ENCODE measurements at regions not wholly inside any gene's neighbourhood (a gene's known extent, or its start where the extent isn't known, plus 50 kb on each side); places are given as distances from the start of the nearest gene placed in this dataset.

DNA sequence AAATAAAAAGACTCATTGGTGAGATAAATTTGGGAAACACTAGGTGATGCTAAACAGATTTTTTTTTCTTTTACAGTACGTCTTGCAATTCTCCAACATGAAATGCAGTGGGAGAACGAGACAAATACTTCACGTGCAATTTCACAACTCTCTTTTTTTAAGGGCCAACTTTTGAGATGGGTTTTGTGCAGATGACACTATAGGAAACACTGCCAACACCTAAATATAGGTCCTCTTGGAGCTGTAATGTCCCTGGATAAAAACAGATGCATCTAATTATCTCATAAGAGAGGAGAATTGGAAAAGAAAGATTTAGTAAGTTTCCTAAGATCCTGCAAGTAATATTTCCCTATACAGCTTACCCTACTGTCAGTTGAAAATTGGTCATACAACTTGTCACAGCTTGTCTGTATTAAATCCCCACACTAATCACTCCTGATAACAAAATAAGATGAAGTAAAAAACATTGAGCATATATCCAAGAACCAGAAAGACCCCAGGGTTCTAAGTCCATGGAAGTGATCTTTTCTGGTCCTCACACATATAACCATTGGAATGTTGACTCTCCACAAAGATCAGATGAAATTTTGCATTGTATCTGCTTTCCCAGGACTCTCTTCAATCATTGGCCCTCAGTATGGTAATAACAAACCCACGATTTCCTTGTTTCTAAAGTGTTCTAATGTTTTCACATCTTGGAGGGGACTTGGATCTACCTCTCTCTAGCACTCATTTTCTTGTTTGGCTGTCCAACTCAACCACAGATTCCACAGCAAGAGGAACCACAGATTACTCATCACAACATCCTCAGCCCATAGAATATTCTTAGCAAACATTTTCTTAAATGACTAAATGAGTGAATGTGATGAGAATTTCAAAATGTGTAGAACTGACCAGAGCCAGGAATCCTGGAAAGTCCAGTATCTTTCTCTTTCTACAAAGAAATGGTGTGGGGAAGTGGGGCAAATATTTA lies 769.4 kb upstream of the USP15 start:
- DNase-seq (ENCODE audit: low spot score) = no peak

DNA sequence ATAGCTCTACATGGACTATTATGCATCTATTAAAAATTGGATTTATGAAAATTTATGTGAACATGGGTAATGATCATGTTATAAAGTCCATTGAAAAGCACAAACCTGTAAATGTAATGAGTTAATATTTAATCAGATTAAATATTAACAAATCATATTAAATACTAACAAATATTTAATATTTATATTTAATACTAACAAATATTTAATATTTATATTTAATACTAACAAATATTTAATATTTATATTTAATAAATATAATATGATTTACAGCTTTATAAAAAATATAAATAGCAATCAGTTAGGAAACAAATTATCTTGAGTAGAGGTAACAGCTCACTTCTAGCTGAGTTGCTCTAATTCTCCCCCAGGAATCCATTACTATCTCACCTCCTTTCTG lies 758.0 kb upstream of the USP15 start:
- no peak for DNase-seq (ENCODE audit: low spot score)

DNA sequence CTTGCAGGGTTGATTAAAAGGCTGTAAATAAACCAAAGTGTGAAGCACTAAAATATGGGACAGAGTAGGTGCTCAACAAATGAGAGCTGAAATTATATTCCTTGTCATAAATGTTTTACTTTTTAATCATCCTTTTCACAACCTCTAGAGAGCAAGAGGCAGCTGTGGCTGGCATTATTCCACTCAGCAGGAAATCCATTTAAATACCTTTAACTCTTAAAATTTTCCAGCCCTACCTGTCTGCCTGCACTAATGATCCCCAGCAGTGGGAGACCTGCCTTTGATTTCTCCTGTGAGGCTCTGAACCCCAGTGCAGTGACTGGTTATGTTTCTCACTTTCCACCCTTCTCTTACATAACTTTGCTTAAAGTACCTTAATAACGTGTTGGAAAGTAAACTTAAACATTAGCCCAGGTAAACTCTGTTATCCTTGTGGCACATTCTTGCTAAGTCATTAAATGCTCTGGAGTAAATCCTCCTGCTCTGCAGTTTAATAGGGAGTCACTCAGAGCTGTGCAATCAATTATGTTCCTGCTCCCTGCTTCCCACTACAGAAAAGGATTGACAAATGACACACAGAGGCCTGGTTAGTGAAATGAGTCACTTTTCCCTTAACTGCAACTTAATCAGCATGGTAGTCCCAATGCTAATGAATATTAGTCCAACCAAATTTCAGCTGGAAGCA lies 755.7 kb upstream of the USP15 start:
- no peak for DNase-seq (ENCODE audit: low spot score)

DNA sequence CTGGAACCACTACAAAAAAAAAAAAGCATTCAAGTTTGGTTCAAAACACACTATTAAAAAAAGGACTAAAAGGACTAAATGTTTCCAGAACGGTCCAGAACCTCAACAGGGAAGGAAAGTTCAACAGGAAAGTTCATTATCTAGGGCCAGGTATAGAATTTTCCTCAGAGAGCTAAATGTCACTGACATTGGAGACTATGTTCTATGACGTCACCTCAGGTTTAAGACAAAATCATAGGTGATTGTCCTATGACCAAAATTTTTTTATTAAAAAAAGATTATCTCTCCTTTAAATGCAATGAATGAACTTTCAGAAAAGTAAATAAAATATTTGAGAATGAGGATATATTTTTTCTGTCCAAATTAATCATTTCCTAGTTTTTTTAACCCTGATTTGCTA lies 746.7 kb upstream of the USP15 start:
- no peak for DNase-seq (ENCODE audit: low spot score)

DNA sequence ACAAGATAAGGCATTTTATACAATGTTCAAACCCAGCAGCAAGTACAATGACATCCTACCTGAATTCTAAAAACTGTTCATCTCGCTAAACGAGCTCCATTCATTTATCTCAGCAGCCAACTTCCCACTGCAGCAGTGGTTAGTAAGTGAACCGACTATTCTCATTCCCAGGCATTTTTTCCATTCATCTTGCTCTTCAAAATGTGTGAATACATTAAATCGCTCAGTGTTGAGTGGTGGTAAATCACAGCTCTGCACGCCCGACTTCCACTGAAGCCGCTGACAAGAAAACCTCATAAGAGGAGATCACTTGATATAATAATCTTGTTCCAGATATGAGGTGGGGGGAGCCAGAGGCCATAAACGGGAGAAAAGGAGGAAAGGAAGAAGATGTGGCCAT lies 746.2 kb upstream of the USP15 start:
- DNase-seq (ENCODE audit: low spot score) = no peak

DNA sequence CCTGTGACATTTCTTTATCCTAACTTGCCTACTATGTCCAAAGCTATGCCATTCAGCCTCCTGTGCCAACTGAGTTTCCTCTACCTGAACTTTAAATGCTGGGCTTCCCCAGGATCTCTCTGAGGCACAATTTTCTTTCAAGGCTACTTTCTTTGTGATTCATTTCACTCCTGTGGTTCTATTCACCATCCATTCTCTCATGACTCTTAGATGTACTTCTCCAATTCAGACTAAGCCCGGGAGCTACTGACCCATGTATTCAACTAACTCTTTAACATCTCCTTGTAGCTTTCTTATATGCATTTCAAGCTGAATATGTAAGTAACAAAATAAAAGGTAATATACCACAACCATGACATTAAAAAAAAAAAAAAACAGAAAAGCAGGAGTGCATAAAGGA lies 738.9 kb upstream of the USP15 start:
- DNase-seq (ENCODE audit: low spot score) = no peak

DNA sequence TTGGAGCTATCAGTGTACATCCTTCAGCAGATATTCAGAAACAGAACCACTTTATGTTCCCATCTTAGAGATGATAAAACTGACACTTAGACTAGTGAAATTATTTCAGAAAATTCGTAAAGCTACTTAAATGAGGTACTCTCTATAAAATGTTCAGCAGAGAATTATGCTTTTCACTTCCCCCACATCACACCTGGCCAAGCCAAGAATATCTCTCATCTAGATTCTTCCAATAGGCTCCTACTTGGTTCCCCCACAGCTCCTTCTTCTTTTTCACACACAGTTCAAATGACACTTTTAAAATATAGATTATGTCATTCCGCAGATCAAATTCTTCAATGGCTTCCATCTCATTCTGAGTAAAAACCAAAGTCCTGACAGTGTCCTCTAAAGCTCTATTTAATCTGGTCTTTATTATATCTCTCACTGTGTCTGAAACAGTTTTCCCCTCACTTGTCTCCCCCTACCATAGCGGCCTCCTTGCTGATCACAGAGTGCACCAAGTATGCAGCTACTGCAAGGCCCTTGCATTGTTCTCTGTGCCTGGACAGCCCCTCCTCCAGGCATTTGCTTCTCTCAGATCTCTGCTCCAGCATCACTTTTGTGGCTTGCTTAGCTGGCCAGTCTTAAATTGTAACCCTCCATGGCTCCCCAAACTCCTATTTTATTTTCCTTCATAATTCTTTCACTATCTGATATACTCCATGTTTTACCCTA lies 736.8 kb upstream of the USP15 start:
- DNase-seq (ENCODE audit: low spot score) = no peak

DNA sequence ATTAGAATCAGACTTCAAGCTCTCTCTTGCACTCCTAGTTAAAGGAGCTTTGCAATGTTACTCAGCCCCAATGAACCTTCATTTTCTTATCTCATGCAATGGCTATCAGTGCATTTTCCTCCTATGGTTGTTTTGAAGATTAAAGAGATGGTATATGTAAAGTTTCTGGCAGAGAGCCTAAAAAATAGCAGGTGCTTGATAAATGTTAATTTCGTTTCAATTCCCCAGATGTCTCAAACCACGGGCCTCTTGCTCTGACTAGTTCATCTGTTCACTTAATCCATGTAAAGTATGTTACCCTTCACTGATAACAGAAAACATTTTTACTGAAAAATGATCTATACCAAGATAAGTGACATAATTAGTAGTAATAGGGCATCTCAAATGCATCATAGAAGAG lies 735.4 kb upstream of the USP15 start:
- DNase-seq (ENCODE audit: low spot score) = no peak

DNA sequence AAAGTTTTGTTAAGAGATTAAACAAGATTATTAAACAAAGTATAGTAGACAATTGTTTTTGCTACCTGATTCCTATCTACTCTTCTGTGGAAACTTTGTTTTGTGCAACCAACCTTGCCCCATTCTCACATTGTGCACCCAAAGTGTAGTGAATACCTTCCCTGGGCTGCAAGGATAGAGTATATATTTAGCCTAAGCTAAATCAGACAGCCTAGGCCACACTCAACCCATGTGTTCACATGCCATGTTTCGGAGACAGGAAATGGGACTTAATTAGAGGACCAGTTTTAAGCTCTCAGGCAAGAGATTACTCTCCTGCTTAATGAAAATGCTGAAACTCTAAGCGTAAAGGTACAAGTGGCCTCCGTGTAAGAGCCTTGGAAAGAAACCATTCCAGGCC lies 734.9 kb upstream of the USP15 start:
- no peak for DNase-seq (ENCODE audit: low spot score)

DNA sequence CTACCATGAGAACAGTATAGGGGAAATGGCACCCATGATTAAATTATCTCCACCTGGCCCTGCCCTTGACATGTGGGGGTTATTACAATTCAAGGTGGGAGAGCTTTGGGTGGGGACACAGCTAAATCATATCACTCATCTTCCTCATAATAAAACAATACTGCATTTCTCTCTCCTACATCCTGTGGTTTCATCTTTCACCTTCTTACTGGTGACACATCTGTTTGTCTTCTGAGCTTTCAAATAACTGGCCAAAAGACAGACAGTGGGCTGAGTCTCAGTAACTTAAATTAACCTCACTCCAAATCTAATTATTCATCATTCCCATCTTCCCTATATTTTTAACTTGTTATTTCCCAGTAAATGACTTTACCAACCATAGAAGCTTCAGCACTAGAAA lies 729.7 kb upstream of the USP15 start:
- DNase-seq (ENCODE audit: low spot score) = no peak

DNA sequence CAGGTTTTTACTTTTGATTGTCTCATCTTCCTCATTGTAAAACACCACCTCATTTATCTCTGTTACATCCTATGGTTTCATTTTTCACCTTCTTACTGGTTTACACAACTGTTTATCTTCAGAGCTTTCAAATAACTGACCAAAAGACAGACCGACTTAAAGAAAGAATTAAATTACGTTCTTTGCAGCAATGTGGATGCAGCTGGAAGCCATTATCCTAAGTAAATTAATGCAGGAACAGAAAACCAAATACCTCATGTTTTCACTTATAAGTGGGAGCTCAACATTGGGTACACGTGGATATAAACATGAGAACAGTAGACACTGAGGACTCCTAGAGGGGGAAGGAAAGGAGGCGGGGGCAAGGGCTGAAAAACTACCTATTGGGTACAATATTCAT lies 729.0 kb upstream of the USP15 start:
- DNase-seq (ENCODE audit: low spot score) = no peak

DNA sequence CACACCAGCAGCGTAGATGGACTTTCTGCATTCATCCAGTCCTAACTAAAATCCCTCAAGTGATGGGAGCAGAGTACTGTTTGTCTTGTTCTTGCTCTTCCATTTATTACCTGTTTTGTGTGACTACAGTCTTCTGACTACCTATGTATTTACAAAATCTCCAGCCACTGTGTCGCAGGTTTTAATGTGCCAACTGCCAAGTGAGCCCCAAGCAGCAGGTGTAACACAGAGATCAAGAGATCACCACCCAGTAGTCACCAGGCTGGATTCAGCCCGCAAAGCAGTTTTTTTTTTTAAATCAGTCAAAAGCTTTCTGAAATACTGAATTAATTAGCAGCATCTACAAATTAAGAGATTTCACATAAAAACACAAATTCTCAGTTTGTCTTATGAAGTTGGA lies 724.1 kb upstream of the USP15 start:
- DNase-seq (ENCODE audit: low spot score) = no peak

DNA sequence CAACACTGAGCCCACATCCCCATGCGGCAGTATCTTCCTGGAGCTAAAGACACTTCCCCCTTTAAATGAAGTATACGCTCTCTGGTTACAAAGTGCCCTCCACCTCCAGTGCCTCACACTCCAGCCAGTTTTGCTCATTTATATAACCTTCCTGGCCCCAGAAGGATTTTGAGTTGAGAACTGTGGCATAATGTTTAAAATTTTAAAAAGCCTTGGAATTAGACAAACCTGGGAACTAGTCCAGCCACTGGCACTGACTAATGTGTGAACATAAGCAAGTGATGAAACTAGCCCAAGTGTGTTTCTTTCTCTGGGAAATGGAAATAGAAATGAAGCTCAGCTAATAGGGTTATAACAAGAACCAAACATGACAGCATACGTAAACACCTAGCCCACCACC lies 723.7 kb upstream of the USP15 start:
- DNase-seq (ENCODE audit: low spot score) = no peak

DNA sequence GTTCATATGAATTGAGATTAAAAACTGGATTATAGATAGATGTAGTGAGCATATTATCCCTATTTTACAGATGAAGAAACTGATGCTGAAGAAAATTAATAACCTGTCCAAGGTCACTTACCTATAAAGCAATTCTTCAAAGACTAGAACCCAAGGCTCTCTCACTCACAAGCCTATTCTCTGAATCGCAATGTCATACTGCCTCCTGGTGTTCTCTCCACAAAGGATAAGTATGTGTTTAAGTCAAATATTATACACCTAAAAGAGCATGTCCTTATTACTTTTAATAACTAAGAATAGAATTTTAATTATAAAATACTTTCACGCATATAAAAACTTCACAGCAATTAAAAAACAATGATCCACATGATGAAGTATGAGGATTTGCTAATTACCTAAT lies 721.3 kb upstream of the USP15 start:
- no peak for DNase-seq (ENCODE audit: low spot score)

DNA sequence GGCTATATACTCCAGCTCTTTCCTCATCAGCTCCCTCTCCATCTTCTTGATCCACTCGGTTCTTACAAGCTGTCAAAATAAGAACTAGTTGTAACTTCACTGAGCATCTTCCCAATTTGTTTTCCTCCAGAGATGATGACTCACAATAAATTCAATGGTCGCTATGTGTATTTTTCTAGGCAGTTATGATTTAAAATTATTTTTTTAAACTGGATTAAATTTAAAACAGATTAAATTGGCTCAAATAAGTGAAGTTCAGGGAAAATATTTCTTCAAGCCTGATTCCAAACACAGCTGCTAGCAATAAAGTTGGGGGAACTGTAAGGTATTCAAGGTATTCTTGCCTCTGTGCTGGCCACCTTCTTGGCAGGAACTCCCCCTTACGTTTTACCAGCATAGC lies 717.7 kb upstream of the USP15 start:
- no peak for DNase-seq (ENCODE audit: low spot score)

DNA sequence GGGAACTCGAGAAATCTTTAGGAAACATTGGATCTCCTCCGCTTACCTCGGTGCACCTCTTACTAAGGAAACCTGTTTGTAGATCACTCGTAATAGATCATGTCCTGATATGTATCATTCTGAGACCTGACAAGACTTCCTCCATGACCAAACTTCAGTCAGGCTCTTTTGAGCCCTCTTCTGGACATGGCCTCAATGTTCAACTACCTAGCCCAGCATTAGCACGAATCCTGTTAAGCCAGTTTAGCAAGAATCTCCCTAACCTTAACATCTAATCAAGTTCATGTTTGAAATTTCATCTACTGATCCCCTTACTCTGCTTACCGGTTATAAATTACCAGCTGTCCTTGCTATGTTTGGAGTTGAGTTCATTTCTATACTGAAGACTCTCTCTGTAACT lies 713.9 kb upstream of the USP15 start:
- DNase-seq (ENCODE audit: low spot score) = no peak

DNA sequence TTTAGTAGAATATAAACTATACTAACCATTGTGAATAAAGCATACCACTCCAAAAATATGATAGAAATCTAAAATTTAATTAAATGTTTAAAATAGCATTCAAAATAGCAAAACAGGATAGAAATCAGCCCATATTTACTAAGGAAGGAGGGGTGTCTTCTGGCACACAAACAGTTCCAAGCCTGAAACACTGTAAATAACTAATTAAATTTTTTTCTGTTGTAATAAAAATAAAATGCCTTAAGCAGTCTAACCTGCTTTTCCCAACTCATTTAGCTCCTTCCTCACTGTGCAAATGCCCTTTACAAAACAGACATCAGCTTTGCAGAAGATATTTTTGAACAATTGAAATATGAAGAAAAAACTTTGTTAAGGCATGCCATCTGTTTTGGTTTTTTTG lies 707.1 kb upstream of the USP15 start:
- no peak for DNase-seq (ENCODE audit: low spot score)

DNA sequence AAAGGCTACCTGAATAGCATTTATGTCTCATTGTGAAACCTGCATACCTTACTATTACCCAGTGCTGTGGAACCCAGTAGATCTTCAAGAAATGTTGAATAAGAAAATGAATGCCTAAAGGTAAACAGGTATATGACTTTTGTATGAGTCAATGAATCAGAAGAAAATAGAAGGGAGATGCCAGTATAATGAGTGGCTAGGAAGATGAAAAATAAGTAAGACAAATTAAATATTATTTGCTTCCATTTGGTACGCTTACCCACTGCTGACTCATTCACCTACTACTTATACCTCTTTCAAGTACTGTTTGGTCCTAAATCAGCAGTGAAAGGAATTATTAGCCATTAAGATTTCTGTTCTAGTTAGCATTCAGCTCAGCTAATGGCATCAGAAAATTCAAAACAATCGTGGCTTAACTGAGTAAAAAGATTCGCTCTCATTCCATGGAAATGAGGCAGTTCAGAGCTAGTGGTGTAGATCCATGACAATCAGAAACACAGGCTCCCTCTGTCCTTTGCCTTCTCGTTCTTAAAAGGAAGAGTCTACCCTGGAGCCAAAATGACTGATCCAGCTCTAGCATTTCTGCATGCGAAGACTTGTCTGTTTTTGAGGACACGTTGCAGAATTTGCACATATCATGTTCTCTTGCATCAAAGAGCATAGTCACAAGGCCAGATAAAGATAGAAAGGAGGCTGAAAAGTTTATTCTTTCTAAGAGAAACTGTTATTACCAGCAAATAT lies 705.8 kb upstream of the USP15 start:
- DNase-seq (ENCODE audit: low spot score) = no peak

DNA sequence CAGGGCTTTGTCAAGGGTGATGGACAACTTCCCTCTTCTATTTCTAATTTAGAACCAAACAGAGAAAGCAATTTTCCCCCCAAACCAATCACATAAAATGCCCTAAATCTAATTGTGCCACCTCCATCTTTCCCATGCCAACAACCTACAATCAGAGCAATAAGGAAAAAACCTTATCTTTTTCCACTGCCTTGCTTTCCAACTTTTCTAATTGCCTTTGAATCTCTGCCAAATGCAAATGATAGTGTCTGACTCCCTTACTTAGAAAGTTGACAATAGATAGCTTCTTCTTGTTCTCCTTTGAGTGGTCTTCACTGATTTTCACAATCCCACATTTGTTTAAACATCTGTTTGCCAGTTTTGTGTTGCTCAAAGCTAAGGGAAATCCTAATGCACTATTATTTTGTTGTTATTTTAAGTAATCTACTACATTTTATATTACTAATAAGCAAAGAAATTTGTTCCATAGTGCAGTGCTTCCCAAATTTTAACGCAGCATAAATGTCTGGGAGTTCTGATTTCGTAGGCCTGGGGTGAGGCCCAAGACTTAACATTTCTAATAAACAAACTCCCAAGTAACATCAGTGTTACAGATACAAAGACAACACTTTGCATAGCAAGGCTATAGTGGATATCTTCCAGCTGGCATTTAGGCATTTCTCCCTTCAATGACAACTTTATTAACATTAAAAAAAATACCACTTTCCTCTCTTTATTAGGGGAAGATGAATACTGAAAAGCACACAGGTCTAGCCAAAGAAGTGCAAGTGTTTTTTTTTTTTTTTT lies 696.3 kb upstream of the USP15 start:
- DNase-seq (ENCODE audit: low spot score) = no peak

DNA sequence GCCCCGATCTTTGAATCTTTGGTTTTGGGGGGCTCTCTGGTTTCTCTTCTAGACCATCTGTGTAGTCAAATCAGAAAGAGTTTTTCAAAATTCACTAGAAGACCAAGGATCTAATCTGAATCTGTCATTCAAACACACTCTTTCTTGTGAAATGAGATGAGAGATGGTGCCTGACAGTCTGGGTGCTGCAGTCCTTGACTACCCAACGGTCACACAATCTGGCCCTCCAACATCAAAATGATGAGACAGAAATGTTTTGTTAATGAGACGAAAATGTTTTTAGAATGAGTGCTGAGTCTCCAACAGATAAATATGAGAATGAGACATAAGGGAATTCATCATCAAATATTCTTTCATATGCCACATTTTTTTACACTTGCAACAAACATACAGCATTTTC lies 695.7 kb upstream of the USP15 start:
- DNase-seq (ENCODE audit: low spot score) = no peak

DNA sequence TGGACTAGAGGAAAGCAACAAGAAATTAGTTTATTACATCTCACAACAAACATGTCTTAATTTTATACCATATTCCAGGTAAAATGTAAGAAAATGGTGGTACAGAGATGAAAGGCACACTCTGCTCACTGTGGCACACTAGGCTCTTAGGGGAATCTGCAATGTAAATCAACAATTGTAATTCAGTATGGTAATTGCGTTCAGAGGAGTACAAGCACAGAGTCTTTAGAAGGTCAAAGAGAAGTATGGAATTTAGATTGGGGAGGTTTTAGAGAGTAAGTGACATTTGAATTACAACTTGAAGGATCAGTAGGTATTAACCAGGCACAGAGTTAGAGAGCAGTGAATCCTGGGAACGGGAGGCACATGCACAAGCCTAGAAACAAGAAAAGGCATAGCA lies 694.0 kb upstream of the USP15 start:
- DNase-seq (ENCODE audit: low spot score) = no peak
